ENCODE measurements at regions not wholly inside any gene's neighbourhood (a gene's known extent, or its start where the extent isn't known, plus 50 kb on each side); places are given as distances from the start of the nearest gene placed in this dataset.

DNA sequence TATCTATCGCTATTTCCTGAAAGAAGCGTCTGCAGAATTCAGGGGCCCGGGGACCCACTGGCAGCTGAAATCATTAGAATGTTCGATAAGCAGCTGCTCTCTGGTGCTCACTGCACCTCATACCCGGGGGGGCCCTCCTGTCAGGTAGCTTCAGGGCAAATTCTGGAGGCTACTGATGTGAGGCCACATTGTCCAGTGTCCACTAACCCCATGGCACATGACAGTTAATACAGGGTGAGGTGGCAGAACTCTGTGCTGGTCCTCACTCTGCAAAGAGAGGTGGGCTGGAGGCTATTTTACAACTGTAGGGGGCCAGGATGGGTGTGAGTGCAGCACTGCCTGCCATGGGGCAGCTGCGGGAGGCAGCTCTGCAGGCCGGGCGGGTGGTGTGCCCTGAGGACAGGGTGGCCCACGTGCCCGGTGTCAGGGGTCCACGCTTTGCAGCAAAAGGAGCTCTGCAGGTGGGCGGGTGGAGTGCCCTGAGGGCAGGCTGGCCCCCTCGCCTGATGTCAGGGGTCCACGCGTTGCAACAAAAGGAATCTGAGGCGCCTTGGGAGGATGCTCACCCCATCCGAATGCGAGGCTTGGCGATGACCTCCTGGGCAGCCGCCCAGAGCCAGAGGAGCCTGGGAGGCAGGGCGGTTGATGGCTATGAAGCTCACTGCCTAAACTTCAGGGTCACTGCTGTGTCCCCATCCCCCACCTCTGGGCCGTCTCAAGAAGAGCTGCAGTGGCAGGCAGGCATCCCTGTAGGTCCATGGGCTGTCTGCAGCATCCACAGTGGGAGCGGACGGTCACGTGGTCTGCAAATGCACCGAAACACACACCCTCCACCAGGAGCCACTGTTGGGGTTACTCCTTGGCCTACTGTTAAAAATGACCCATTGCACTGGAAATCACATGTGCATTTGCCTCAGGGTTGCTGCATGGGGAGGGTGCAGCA, 207.0 kb upstream of the SALL3 start:
- no peak for DNase-seq

DNA sequence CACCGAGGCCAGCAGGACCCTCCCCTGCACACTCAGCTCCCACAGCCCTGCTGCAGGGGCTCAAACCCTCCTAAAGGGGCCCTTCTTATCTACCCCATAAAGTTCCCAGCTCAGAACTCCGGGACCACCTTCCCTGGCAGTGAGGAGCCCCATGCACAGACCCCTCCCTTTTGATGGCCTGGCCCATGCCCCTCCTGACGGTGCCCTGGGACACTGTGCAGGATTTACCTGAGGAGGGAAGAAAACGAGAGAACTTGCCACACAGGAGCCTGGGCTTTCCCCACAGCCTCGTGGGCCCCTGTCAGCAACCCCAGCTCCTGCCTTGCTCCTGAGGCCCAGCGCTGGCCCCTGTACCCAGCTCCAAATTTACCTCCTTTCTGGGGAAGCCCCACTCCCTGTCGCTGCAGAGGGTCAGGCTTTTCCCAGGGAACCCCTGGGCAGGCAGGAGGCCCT, 206.3 kb upstream of the SALL3 start:
- no peak for DNase-seq

DNA sequence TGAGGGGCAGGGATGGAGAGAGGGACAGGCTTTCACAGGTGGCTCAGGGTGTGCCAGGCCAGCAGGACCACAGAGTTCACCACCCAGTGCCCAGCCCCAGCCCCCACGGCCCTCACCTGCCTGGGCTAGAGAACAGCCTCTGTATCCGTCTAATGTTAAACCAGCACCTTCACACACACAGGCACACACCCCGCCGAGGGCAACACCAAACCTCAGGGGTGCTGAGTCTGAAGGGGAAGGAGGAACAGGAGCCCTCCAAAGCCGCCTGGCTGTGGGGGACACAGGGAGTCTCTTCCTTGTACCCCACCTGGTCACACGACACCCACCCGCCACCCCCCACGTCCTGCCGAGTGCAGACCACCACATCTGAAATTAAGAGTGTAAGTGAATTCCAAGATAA, 205.8 kb upstream of the SALL3 start:
- no peak for DNase-seq

DNA sequence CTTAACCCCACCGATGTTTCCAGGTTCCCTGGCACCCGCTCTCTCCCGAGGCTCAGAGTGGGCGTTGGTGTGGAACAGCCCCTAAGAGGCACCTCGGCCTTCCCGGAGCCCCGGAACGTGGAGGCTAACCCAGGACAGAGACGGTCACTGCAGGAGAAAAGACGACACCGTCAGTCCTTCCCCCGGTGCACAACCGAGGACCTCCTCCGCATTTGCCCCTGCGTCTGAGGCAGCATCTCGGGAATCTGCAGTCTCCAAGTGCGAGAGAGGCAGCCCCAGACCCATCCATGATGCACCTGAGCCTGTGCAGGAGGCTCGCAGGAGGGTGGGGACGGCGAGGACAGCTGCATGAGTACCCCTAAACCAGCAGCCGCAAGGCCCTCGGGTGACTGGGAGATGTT, 204.9 kb upstream of the SALL3 start:
- no peak for DNase-seq

DNA sequence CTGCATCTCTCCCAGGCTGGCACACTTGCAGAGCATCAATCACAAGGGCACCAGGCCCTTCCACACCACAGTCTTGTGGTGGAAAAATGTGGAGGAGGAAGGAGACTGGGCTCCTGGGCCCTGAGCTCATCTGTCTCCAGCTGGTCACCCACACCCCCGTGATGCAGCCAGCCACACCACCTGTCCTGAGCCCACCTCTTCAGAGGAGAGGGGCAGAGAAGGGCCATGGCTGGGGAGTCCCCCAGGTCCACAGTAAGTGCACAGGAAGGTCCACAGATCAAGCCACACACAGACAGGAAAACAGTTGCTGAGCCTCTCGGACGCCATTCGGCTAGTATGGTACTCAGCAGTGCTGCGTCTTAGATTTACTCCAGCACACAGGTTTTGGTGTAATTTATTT, 203.5 kb upstream of the SALL3 start:
- no peak for DNase-seq

DNA sequence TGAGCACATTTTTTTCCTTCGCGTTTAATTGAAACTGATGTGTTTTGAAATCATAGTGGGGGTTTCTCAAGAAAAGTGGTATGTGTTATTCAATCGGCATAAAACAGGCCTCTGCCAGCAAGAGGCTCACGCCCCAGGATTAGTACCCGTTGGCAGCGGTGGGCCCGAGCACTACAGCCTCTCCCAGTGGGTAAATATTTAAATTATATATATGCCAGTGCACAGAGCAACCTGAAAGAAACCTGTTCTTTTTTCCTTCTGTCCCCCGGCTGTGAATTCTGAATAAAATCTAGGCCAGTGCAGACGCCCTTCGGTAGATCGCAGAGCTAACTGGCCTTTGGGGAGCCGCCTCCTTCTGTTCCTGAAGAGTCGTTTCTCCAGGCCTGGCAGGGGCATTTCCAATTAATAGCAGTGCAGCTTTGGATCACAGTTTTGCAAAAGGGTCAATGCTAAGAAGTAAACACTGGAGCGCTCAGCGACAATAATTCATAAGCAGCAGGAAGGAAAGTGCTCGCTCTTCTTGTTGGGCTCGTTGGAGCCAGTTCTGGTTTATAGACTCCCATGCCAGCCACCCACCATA, 202.8 kb upstream of the SALL3 start:
- peak; percentile 14 for DNase-seq

DNA sequence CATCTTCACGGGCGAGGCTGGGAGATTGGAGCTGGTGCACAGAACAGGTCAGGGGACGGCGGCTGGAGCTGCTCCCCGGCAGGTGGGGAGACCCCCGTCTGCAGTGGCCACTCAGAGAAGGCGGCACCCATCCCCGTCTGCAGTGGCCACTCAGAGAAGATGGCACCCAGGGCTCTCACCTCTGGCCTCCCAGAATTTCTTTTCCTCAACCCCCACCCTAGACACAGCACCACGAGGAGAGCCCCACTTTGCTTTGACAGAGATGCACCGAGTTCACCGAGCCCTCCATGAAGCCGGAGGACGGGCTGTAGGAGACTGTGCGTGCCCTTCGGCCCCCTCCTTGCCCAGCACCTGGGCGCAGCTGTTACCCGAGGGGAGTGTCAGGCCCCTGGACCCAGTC, 201.6 kb upstream of the SALL3 start:
- no peak for DNase-seq

DNA sequence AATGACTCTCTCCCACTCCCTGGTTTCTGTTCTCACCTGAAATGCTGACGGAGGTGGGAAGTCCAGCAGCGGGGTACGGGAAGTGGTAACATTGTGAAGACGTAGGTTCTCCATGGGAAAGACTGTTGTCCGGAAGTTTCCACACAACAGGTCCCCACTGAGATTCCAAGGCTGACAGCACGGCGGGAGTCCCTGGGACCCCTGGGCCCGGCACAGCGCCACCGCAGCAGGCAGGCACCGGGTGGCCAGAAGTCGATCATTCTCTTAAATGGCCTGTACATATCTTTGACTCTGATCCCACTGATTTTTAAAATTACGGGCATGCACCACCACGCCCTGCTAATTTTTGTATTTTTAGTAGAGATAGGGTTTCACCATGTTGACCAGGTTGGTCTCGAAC, 201.0 kb upstream of the SALL3 start:
- DNase-seq: no peak

DNA sequence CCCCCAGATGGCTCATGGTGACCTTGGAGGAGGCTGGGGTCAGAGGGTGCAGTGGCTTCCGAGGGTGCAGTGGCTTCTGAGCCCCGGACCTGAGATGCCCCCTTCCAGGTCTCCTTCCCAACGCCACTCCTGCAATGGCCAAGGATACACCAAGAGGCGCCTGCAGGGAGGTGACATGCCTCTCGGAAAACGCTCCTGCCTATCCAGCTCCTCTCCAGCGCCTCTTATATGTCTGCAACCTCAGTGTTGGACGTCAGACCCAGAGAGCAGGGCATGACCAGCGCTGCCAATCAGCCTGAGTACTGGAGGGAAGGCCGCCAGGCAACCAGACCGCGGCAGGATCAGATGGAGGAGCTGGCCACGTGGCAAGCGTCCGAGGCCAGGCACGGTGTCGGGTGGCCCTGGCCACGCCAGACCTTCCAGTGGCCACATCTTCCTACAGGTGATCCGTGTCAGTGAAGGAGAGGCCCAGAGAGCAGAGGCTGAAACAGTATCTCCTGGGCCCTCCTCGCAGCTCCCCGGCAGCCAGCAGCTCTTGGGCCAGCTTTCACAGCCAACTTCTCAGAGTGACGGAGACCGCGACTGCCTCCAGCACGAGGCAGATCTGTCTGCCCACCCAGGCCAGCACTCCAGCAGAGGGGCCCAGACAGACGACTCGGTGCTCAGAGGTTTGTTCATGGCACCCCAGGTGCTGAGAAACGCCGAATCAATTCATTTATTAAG, 199.5 kb upstream of the SALL3 start:
- no peak for DNase-seq

DNA sequence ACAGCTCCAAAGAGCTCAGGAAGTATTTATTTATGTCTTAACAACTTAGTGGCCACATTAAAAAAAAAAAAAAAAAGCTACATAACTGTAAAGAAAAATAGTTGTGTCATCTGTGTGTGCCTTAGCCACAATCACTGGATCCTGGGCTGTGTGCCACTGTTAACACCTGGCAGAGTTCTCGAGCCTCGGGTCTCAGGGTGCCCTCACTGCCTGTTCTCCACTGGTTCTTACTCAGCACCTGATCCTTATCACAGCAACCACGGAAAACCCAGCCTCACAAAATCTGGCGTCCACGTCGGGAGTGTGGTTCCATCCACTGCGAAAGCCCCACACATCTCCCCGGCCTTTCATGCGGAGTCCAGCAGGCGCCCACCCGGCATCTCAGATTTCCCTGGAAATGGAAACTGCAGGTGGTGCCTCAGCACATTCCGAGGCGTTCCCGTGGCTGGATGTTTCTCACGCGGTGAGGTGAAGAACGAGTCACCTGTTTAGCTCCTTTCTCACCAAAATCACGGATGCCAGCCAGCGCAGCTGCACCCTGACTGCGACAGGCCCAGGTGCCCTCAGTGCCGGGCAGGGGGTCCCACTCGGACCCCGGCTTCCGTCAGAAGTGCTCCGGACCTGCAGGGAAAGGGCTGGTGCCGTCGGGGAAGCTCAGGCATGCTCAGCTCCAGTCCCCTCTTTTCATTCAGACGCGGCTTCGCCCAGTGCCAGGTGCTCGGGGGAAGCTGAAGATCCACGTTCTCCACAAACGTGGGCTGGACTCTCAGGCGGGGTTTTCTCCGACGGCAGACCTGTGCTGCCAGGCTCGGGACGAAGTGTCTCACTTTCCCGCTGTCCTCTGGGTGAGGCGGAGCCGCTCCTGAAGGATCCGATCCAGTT, 198.7 kb upstream of the SALL3 start:
- DNase-seq: no peak

DNA sequence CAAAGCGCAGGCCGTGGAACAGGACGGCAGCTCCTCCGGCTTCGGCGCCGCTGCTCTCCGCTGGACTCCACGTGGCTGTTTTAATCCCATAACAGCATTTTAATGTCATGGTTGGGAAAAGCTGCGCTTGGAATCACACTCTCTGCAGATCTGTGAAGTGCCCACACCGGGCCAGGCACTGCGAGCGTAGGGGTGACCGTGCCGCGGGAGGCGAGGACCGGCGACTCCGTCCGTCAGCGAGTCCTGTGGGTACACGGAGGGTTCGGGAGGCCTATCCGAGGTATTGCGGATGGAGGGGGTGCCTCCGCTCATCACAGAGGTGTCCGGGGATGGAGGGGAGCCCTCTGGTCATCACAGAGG, 198.0 kb upstream of the SALL3 start:
- DNase-seq: no peak

DNA sequence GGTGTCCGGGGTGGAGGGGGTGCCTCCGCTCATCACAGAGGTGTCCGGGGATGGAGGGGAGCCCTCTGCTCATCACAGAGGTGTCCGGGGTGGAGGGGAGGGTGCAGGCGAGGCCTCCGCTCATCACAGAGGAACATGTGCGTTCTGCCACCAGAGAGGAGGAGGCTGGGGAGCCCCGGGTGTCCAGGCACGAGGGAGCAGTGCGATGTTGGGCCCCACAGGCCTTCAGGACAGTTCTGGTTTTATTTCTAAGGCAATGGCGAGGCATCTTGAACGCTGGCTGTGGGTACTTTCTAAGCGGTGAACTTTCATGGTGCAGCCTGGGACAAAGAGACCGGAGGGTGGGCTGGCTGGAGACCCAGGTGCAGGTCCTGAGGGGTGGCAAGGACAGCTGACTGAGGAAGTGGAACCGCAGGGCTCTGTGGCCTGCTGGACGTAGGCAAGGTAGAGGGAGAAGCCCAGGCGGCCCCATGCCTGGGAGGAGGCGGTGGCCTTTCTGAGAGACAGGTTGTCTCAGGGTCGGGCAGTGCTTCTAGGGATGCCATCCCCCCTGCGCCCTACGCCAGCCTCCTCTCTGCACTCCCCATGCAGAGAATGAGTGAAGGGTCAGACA, 196.6 kb upstream of the SALL3 start:
- no peak for DNase-seq

DNA sequence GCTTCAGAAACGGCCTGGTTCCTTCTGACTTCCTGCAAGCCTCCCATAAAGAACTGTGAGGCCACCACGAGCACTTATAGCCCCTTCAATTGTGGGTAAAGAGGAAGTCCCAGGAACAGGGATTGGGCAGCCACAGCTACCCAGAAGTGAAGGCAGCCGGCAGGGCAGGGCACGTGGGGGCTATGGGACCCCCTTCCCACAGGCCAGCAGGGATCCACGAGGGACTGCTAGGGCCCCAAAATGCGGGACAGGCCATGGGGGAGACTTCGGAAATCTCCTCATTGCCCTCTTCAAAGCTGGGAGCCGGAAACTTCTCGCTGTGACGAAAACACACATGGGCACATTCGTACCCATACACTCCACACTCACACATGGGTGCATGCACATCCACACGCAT, 196.1 kb upstream of the SALL3 start:
- no peak for DNase-seq

DNA sequence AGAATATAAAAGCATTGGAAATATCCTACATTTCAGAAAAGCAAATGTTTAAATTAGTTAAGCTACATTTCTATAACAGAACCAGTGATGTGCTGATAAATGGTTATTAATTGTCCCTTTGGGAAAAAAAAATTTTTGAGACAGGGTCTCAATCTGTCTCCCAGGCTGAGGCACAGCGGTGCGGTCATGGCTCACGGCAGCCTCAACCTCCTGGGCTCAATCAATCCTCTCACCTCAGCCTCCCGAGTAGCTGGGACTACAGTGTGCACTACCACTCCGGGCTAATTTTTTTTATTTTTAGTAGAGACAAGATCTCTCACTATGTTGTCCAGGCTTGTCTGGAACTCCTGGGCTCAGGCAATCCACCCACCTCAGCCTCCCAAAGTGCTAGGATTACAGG, 194.8 kb upstream of the SALL3 start:
- DNase-seq: no peak

DNA sequence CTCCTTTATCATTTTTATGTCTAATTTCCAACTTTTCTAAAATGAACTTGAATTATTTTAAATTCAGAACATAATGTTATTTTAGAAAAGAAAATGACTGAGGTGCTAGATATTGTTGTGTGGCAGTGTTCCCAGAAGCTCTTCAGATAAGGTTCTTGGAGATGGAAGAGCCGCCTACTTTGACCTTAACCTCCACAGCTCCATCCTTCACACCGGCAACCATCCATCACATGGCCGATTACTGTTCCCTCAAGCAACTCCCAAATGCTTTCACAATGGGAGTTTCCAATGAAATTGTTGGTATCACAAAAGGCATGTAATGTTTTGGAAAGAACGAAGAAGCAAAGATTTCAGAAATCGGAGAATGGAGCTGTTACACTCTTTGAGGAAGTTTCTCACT, 193.9 kb upstream of the SALL3 start:
- DNase-seq: no peak

DNA sequence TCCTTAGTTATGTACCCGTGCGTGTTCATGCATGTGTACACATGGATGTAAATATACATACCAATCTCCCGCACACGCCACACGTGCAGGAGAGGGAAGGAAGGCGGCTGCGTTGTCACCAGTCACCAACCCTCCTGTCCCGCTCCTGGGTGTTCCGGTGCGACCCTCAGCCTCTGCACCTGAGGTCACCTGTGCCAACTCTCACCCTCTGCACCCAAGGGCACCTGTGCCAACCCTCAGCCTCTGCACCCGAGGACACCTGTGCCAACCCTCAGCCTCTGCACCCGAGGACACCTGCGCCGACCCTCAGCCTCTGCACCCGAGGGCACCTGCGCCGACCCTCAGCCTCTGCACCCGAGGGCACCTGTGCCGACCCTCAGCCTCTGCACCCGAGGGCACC, 192.8 kb upstream of the SALL3 start:
- DNase-seq: no peak

DNA sequence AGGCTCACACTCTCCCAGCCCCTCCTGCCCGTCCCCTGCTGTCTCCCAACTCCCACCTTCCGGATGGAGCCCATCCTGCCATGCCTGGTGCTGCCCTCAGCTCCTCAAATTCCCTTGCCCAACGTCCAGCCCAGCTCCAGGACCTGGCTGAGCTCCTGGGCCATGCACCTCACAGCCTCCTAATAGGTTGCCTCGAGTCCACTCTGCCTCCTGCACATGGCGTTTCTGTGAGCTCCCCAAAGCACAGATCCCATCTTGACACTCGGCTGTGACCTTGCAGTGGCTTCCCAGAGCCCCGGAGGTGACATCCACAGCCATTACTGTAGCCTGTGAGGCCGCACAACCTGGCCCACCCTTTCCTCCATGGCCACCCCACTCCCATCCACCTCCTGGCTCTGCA, 191.9 kb upstream of the SALL3 start:
- no peak for DNase-seq

DNA sequence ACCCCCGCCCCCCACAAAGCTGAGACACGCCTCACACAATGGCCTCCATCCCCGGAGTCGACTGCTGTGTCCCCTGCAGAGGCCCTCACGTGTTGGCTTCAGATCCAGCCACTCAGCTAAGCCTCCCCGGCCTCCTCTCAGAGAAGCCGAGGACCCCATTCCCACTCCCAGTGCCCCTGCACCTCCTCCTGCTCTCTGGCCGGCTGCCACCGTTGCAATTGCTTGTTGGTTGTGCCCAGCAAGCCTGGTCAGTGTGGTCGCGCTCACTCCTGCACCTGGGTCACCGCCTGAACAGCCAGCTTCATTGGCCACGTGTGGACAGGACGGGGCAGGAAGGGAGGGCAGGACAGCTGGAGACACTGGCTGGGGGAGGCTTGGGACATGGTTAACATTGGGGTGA, 191.5 kb upstream of the SALL3 start:
- no peak for DNase-seq

DNA sequence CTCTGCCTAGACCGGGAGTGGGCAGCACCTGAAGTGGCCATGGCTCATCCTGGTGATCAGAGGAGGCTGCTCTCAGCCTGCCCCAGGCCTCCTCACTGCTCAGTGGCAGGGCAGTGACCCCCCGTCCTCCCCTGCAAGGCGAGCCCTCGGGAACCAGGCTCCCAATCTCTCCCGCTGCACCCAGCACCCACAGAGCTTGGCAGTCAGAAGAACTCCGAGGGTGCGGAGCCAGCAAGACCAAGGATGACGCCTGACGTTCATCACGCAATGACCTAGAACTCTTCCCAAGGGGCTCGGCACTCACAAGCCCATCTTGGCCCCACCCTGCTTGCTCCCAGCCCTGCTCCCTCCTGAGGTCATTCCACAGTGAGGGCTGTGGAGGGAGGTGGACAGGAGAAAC, 189.8 kb upstream of the SALL3 start:
- no peak for DNase-seq

DNA sequence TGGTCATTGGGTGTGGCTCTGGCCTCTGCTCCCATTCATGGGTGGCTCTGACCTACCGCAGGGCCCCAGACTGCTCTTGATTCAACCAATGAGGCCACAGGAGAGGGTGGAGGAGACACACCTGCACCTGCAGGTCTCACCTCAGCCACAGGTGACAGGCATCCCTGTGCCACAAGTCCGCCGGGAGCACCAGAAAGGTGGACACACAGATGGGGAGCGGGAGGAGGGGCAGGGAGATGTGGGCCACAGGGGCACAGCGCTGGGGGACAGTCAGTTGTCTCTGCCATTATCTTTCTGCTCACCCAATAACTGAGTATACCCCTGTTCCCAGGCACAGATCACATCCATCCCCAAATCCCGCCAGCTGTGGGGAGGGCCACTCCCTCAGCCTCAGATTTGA, 189.1 kb upstream of the SALL3 start:
- DNase-seq: no peak

DNA sequence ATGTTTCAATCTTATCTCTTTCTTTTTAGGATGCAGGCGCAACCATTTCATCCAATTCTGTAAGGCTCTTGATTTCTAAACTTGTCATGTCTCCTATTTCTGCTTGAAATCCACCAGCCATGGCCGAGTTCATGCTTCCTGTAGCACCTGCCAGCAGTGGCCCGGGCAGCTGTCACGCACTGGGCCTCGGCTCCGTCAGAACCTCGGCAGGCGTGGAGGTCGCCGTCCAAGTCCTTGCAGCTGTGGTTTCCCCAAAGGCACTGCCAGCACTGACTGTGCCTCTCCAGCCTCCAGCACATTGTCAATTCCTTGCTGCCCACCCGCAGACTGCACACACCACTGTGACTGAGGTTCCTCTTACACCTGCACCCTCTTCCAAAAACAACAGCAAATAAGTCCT, 188.7 kb upstream of the SALL3 start:
- DNase-seq: peak; percentile 13

DNA sequence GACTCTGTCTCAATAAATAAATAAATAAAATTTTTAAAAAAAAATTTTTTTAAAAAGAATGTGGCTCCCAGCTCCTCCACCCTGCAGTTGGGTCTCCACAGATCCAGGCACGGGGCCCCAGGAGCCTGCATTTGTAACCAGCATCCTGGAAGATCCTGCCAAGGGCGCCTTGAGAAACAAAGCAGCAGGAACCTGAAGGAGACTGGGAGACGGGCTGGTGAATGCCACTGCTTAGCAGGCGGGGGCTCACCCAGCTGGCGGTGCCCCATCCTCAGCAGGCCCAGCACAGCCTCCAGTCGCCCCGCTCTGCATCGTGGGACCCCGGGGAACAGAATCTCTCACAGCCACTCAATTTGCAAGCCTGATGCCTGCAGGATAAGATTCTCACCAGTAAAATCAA, 187.5 kb upstream of the SALL3 start:
- no peak for DNase-seq

Measured in tongue (tissue), 1 donor.